ENCODE measurements at regions not wholly inside any gene's neighbourhood (a gene's known extent, or its start where the extent isn't known, plus 50 kb on each side); places are given as distances from the start of the nearest gene placed in this dataset.

DNA sequence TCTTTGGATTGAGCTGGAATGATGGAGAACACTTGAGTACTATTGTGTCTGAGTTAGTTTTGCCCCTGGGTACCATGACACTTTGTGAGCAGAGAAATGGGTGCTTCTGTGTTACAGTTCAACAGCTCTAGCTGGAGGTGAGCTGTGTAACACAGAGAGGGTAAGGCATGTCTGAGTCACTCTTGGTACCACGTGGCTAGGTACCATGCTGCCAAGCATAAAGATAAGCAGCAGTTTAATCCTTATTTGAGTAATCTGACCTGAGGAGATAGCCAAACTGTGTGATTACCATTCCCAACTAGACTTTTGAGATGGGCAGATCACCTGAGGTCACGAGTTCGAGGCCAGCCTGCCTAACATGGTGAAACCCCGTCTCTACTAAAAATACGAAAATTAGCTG is 122.0 kb downstream of the OLFM4 start:
- no peak for DNase-seq

DNA sequence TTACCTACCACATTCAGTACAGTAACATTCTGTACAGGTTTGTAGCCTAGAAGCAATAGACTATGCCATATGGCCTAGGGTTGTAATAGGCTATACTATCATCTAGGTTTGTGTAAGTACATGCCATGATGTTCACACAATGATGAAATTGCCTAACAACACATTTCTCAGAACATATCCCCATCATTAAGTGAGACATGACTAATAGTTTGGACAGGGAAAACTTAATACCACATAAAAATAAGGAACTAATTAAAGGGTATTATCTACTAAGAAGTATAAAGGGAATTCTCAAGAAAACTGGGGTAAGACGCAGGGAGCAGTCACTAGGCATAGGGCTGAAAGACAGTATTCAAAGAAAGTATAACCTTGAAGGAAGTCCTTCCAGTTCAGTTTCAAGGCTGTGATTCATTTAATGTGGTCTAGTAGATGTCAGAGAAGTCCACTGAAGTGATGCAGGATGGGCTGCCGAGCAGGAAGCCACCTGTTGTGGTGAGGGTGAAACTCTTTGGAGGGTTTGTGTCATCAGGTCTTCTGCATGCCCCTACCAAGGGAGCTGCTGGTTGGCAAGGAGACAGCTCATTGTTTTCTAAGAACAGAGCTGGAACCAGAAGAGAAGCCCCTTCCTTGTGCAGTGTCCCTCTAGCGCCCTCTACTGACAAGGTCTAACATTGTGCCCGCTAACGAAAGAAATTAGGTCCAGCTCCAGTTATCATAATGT is 122.9 kb downstream of the OLFM4 start:
- DNase-seq: peak; percentile 55

DNA sequence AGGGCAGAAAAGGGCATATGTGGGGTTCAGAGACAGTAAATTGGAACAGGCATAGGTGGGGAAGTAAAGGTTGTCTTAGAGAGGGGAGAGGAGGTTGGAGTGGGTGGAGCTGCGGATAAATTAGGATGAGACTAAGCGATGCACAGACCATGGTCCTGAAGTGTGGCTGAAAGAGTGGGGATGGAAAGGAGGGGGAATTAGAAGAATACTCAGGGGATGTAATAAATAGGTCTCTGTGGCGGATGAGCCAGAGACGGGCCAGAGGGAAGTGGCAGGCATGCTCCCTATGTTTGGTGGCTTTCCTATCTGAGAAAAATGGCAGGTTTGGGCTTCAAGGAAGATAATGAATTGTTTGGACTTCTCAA is 123.4 kb downstream of the OLFM4 start:
- no peak for DNase-seq

DNA sequence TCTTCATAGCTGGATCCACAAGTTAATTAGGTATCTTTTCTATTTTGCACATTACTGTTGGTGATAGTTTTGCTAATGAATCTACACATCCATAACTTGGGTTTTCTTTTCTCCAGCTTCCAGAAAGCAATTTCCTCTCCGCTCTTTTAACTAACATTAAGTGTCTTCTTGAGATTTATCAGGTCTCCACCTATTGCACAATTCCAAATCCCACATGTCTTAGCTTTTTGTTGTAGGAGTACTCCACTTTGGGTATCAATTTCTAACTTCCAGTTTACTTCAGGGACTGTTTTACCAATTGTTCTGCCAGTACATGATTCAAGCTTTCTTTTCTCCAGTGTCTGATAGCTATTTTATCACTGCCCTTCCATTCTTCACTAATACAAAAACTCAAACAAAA is 129.6 kb downstream of the OLFM4 start:
- no peak for DNase-seq

DNA sequence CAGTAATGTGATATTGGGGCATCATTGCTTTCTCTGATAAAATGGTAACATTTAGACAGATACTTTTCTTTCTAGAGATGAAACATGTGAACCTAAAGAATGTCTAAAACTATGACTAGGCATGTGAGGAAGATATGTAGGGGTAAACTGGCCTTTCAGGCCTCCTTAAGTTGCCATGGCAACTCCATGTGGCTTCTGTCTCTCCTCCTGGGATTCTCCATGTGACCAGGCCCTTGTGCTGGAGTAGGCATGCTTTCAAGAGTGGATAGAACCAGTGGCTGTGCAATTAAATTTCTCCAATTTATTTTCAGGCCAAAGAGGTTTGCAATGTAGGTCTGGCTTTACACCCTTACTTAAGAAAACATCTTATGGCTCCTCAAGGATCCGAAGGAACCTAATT is 130.8 kb downstream of the OLFM4 start:
- no peak for DNase-seq

DNA sequence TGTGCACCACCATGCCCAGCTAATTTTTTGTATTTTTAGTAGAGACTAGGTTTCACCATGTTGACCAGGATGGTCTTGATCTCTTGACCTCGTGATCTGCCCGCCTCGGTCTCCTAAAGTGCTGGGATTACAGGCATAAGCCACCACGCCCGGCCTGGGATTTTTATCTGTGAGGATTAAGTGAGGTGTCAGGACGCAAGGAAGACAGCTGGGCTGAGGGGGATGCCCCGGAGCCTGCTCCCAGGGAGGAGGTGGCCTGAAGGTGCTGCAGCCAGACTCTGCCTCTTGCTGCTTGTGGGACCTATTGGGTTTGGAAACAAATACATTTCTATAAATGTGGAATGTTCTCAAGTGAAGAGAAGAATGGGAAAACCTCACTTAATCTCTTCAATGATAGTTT is 131.6 kb downstream of the OLFM4 start:
- DNase-seq: no peak

DNA sequence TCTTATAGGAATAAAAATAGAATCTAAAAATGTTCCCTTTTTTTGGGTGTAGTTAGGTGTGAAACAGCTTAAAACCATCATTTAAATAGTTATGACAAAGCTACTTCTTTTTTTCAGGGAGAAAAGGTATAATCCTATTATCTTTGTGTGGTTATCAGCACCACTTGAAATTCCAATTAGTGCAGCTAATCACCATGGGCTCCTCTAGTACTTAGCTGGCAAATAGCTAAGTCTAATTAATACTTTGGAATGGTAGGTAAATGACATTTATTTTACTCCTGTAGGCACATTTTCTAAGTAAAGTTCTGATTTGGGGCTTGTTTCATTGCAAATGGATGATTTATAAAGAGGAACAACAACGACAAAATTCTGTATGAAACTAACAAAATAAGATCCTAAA is 132.6 kb downstream of the OLFM4 start:
- DNase-seq: no peak

DNA sequence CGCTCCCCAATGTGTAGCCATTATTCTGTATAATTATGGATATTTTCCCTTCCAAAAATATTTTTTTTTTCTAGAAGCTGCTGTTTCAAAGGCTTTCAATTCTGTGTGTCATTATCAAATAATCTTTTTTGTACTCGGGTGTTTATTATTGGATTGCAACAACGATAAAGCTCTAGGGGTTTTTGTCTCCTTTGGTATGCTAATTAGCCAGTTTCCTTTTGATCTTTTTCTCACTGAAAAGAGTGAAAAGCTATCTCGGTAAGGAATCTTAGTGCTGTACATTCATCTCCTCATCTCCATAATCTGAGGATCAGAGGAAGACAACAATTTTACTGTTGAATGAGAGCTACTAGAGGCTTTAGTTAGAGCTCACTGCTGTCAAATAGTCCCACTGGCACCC is 136.6 kb downstream of the OLFM4 start:
- no peak for DNase-seq

DNA sequence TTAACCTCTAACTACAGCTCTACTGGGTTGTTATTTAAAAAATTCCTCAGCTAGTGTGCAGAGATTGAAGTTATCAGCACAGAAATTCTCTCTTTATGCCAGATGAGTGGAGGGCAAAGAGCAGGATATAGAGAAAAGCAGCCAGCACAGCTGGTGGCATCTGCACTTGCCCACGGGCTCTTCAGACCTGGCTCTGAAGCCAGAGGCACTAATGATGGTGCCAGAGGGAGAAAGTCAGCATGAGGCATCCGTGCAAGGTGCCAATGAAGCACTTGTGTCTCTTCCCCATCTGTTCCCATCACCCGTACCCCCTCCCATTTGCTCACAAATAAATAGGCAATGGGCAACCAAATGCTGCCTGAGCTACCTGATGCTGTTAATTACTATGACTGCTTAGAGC is 138.9 kb downstream of the OLFM4 start:
- no peak for DNase-seq

DNA sequence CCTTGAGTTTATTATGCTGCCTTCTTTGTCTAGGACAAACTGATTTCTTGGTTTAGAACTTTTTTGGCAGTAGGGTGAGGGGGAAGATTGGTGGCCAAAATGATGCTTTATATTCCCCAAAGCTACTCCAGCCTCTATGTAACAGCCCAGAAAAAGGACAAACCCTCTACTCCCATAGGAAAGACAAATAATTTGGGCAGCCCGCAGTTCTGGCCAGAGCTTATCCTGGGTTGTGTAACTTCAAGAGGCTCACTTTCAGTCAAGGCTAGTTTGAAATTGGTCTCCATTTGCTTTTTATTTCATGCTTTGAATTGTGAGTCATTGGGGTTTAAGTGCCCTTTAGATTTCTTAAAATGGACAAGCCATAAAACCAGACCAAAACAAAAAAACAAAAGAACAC is 142.3 kb downstream of the OLFM4 start:
- DNase-seq: no peak

DNA sequence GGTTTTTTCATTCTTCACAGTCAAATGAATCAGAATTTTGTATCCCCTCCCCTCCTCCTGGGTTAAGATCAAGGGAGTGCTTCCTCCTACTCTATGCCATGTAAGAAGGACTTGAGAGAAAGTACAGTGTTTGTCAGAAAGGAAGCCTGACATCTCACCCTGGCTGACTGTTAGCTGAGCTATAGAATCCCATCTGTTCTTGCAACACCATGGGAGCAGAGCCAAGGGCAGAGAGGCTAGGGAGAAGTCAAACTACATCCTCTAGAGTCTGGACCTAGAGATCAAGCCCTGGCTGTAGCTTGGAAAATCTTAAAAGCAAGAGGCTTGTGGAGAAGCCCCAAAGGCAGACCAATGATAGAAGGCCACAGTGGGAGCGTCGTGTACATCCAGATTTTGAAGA is 145.9 kb downstream of the OLFM4 start:
- no peak for DNase-seq

DNA sequence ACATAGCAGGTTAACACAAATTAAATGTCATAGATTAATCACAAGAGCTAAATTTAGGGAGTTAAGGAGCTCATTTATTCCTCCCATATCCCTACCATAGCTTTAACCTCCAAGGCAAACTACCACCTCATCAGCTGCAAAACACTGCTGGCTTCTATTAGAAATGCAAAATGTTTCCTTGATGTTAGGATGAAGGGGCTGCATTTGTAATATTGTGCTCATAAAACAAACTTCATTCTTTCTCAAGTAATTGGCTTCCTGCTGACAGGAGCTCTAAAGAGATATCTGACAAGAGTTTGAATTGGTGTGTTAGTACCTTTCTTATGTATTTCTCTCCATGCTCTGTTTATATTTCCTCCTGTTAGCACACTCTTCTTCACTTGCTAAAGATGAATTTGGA is 152.1 kb downstream of the OLFM4 start:
- DNase-seq: no peak

DNA sequence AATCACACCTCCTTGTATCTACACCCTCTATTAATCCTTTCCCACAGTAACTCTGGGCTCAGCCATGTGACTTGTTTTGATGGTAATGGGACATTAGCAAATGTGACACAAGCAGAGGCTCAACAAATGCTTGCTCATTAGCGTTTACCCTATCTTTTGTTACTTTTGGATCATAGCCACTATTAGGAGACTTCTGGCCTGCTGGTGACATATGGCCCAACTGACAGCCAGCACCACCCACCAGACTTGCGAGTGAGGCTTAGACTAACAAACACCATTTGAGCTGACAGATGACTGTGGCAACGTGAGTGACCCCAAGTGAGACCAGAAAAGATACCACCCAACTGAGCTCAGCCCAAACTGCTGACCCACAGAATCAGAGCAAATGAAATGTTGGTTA is 154.1 kb downstream of the OLFM4 start:
- no peak for DNase-seq

DNA sequence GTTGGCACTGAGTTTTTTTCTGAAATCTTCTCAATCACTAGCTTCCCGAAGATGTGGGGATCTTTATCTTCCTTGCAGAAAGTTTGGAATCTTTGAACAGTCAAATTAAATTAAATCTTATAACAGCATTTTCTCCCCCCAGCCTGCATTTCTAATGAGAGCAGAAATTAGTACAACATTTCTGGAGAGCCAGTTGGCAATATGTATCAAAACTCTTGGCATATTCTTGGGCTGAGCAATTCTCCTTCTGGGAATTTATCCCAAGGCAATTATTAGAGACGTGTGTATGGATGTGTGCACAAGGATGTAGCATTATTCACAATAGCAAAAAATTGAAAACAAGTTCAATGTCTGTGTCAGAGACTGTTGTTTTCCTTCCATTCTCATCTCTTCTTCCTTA is 159.5 kb downstream of the OLFM4 start:
- DNase-seq: no peak

DNA sequence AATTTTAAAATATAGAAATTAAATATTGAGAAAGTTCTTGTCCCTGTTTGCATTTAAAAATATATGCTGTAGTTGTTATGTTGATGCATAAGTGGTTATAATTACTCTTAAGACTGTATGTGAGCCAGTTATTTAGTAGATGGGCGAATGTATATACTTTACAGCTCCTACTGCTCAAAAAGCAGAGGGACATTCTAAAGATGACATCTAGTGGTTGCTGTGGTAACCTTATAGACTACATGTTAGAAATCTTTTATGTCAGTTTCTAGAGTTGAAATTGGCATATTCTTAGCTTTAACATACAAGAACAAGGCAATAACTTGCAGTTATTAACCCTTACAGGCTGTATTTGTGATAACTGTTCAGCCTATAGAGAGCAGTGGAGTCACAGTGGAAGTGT is 160.5 kb downstream of the OLFM4 start:
- DNase-seq: no peak

DNA sequence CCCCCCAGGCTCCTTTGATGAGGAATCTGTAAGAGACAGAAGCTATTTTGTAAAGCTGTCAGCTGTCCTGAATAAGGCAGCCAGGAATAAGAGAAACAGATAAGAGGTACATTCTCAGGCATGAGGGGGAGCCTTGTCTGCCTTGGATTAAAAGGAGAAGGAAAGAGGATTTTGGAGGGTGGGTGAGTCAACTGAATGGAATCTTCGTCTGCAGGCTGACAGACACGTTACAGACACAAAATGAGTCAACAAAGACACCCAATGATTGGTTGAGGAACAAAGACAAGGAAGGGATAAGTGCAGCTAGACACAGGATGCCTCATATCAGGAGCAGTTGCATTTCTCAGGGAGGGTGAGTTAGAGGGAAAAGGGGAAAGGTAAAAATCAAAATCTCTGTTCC is 162.5 kb downstream of the OLFM4 start:
- DNase-seq: no peak

DNA sequence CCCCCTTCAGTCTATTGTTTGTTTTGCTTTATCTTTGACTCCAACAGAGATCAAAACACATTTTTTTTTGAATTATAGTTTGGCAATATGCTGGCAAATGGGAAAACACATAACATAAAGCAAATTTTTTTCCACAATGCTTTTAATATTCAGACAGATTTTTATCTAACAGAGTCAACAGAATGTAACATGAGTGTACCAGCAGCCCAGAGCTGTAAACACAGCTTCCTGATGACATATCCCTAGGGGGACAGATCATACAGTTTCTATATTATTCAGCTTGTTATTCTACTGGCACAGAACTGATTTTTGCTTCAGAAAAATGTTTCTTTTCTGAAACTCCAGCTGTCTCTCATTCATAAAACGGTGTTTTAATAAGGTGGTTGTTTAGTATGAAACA is 168.8 kb downstream of the OLFM4 start:
- no peak for DNase-seq

DNA sequence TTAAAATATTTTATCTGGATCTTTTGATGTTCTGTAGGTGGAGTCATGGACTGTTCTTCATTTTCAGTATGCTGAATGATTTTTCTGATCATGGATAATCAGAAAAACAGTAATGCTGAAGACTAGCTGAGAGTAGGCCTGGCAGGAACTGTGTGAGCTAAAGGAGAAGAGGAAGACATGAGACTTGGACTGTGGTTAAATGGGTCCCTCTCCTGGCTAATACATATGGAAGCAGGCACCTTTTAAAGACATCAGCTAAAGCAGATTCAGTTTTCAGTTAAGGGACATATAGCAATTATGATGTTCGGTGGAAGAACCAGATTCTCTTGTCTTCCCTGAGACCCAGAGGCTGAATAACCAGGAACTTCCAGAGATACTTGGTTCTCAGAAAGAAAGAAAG is 169.4 kb downstream of the OLFM4 start:
- DNase-seq: no peak

DNA sequence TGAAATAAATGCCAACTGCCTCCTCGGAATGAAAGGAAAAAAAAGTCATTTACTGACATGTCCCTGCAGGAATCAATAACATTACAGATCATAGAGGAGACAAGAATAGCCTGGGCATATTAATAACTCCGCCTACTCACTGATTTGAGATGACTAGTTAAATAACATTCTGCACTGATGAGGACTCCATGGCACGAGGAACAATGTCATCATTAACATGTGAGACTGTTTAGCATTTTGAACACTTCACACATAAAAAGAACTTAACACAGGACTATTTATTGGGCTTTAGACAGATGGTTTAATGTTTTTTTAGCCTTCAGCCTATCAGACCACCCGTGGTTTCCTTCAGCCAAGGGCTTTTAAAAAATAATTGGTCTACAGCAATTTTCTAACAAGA is 170.1 kb downstream of the OLFM4 start:
- no peak for DNase-seq

DNA sequence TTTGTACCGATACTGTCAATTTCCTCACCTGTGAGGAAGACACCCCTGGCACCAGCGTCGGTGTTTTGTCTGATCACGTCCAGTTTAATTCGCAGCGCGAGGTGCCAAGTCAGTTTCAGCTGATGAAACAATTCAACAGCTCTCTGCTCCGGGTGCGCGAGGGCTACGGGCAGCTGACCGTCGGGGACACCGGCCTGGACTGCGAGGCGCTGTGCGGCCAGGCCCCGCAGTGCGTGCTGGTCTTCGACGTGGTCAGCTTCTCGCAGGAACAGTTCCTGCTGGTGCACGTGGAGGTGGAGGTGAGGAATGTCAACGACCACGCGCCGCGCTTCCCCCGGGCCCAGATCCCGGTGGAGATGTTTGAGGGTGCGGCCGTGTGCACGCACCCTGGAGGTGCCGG is 171.5 kb downstream of the OLFM4 start:
- DNase-seq: no peak

DNA sequence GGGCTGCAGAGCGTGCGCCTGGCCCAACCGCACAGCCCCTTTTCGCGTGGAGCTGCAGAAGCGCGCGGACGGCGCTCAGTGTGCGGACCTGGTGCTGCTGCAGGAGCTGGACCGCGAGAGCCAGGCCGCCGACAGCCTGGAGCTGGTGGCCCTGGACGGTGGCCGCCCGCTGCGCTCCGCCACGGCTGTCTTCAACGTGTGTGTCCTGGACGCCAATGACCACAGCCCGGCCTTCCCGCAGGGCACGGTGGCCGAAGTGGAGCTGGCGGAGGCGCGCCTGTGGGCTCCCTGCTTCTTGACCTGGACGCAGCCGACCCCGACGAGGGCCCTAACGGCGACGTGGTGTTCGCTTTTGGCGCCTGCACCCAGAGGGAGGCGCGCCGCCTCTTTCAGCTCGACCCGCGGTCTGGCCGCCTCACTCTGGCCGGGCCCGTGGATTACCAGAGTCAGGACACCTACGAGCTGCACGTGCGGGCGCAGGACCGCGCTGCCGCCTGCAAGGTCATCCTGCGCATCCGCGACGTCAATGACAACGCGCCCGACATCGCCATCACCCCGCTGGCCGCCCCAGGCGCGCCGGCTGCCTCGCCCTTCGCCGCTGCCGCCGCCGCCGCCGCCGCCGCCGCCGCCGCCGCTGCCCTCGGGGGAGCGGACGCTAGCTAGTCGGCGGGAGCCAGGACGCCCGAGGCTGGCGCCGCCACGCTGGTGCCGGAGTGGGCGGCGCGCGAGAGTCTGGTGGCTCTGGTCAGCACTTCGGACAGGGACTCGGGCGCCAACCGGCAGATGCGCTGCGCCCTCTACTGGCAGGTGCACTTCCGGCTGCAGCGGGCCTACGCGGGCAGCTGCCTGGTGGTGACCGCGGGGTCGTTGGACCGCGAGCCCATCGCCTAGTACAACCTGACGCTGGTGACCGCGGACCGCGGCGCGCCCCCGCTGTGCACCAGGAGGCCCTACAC is 172.2 kb downstream of the OLFM4 start:
- no peak for DNase-seq

DNA sequence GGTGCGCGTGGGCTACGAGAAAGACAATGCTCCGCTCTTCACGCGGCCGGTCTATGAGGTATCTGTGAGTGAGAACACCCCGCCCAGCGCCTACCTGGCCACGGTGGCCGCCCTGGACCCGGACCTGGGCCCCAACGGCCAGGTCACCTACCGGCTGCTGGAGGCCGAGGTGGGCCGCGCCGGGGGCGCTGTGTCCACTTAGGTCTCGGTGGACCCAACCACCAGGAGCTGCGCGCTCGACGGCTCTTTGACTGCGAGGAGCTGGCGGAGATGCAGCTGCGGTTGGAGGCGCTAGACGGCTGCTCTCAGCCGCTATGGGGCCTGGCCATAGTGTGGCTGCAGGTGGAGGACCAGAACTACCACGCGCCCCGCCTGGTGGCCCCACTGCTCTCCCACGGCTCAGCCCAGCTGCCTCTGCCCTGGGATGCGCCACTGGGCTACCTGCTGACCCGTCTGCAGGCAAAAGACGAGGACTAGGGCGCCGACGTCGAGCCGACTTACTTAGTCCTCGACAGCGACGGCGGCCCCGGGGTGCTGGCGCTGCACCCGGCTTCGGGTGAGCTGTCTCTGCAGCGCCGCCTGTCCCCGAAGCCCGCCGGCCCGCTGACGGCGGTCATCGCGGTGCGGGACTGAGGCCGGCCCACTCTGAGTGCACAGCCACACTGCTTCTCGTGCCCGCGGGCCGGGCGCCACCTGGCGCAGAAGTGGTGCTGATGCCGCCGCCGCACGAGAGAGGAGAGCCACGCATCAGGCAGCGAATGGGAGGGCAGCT is 173.0 kb downstream of the OLFM4 start:
- no peak for DNase-seq

DNA sequence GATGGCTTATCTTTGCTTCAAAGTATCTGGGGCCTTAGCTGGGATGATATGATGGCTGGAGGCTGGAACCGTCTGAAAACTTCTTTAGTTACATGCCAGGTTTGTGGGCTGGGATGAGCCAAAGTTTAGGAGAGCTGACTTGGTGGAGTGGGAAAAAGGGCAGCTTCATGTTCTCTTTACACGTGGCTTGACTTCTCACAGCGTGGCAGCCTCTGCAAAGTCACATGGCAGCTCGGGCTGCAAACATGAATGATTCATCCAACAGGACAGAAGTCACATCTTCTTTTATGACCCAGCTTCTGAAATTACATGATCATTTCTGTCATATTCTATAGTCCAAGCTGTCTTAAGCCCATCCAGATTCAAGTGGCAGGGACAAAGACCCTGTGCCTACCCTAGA is 176.0 kb downstream of the OLFM4 start:
- no peak for DNase-seq

DNA sequence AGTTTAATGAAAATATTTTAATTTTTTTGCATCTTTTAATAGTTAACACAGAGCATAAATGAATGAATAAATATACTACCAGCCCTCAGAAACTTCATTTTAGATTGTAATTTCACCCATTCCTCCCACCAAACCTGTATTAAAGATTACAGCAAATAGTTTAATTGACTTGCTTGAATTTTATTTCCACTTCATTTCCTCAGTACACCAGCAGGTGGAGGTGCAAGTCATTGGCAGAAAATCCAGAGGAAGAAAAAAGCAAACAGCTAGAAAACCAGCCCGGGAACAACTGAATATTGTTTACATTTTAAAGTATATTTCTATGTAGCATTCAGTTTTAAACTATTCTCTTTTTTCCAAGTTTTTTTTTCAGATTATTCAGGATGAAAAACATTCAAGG is 177.8 kb downstream of the OLFM4 start:
- no peak for DNase-seq
